Uterus (tissue), 2 donors: ENCODE measurements at regions not wholly inside any gene's neighbourhood (a gene's known extent, or its start where the extent isn't known, plus 50 kb on each side); places are given as distances from the start of the nearest gene placed in this dataset.

Source experiments
- CTCF ChIP-seq, 4 experiments: fragments of 200-600 bp in 2 of 4; fragments of 450-650 bp in 2 of 4; sonication (generic) in 2 of 4; IDR thresholded peaks; one replicate each; pipeline ENCODE4 v1.5.1; 2016 to 2019; ENCODE audit warnings: antibody characterized with exemption in 4 of 4, mild to moderate bottlenecking in 2 of 4, moderate library complexity in 1 of 4
- POLR2A ChIP-seq, 2 donors: fragments of 450-650 bp; IDR thresholded peaks; one replicate each; pipeline ENCODE4 v1.6.1; 2016; ENCODE audit warnings: antibody characterized with exemption in 2 of 2, mild to moderate bottlenecking in 1 of 2, moderate library complexity in 1 of 2

GRCh38 chr13:89930861-89931260, 1416.6 kb upstream of the MIR17HG start:
- TF ChIP-seq CTCF (IDR thresholded peaks at IDR 0.05) (no peak), POLR2A (IDR thresholded peaks at IDR 0.05) (no peak)
